HG02571 (cell line): ENCODE measurements at regions not wholly inside any gene's neighbourhood (a gene's known extent, or its start where the extent isn't known, plus 50 kb on each side); places are given as distances from the start of the nearest gene placed in this dataset.

Experiments
- ATAC-seq: cut with Tn5 transposase; IDR thresholded peaks from one replicate; pipeline ENCODE4 v1.9.1; 2021; ENCODE audit warnings: mild to moderate bottlenecking, moderate library complexity; ENCODE audit not compliant: unreplicated experiment

- no peak for ATAC-seq
These were observed 807.5 kb downstream of the VRK1 start for GRCh38 chr14:97604731-97605130.

GRCh38 chr14:97618401-97618800 is 821.2 kb downstream of the VRK1 start:
- ATAC-seq, result no peak

- ATAC-seq, result no peak
These were observed 821.9 kb downstream of the VRK1 start for GRCh38 chr14:97618917-97619690.

GRCh38 chr14:97620066-97620465 is 822.9 kb downstream of the VRK1 start:
- no peak for ATAC-seq

- no peak for ATAC-seq
These were observed 827.8 kb downstream of the VRK1 start for GRCh38 chr14:97624985-97625384.

- no peak for ATAC-seq
These were observed 828.3 kb downstream of the VRK1 start for GRCh38 chr14:97625477-97625876.

GRCh38 chr14:97626088-97626487 is 828.9 kb downstream of the VRK1 start:
- no peak for ATAC-seq

- no peak for ATAC-seq
These were observed 833.1 kb downstream of the VRK1 start for GRCh38 chr14:97630249-97630648.

GRCh38 chr14:97633131-97633738 is 836.1 kb downstream of the VRK1 start:
- ATAC-seq, result no peak

GRCh38 chr14:97634751-97635150 is 837.6 kb downstream of the VRK1 start:
- no peak for ATAC-seq

- ATAC-seq, result no peak
These were observed 841.7 kb downstream of the VRK1 start for GRCh38 chr14:97638864-97639263.

GRCh38 chr14:97640031-97640430 is 842.8 kb downstream of the VRK1 start:
- no peak for ATAC-seq

- no peak for ATAC-seq
These were observed 844.6 kb downstream of the VRK1 start for GRCh38 chr14:97641827-97642226.

GRCh38 chr14:97642631-97643030 is 845.4 kb downstream of the VRK1 start:
- ATAC-seq, result no peak

- no peak for ATAC-seq
These were observed 847.2 kb downstream of the VRK1 start for GRCh38 chr14:97644365-97644764.

- ATAC-seq, result no peak
These were observed 852.6 kb downstream of the VRK1 start for GRCh38 chr14:97649752-97650151.

GRCh38 chr14:97655169-97655948 is 858.2 kb downstream of the VRK1 start:
- no peak for ATAC-seq

- no peak for ATAC-seq
These were observed 860.4 kb downstream of the VRK1 start for GRCh38 chr14:97657609-97658008.

GRCh38 chr14:97687944-97688630 is 890.9 kb downstream of the VRK1 start:
- ATAC-seq, result no peak

GRCh38 chr14:97688631-97689336 is 891.6 kb downstream of the VRK1 start:
- ATAC-seq, result no peak

GRCh38 chr14:97692084-97692483 is 894.9 kb downstream of the VRK1 start:
- ATAC-seq, result no peak
